ENCODE measurements at regions not wholly inside any gene's neighbourhood (a gene's known extent, or its start where the extent isn't known, plus 50 kb on each side); places are given as distances from the start of the nearest gene placed in this dataset.

DNA sequence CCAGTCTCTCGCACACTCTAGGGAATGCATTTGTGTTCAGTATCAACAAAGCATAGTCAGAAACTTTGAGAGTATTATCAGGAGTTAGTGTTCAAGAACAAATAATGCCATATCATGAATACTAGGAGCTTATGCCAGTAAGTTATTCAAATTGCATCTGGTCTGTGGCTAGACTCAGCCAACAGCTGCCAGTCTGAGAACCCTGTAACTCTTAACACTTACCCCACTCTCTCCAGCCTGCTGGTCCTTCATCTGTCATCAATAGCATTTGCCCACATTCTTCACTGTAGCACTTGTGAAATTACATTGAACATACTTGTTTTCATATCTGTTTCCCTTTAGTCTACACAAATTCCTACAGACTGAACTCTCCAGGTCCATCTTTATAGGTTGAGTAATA lies 1157.5 kb upstream of the RAG2 start:
- Histone ChIP-seq H3K4me3 (ENCODE audit: low read depth, low read length) (no peak overlapping the region), H3K79me2 (no peaks in the 10 kb centered on the region), H2AFZ (no peak overlapping the region), H3K4me1 (no peaks in the 10 kb centered on the region), H3K4me2 (ENCODE audit: low read length) (no peak overlapping the region), H3K9me3 (ENCODE audit: control insufficient read depth, low read length) (no peaks in the 10 kb centered on the region), H3K27ac (no peak overlapping the region), H3K9ac (no peak overlapping the region), H3K36me3 (ENCODE audit: control insufficient read depth, insufficient read depth, low read length) (no peaks in the 10 kb centered on the region), H3K27me3 (ENCODE audit: control insufficient read depth, insufficient read depth, low read length) (no peaks in the 10 kb centered on the region)
- TF ChIP-seq CTCF (IDR thresholded peaks at IDR 0.05) = no peak

DNA sequence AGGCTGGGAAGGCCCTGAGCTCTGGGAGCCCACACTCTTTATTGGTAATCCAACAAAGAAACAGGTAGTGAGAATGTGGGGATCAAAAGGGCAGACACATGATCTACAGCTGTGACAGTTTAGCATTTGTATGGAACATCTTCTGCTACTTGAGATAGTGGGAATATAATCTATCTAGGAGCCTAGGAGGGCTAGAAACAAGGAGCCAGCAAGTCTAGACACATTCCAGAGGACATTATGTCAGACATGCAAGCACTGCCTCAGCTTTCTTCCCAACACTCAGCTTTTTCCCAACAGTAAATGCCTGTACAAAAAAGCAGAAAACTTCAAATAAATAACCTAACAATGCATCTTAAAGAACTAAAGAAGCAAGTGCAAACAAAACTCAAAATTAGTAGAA lies 1150.6 kb upstream of the RAG2 start:
- H3K27ac ChIP-seq = no peak overlapping the region
- H3K9me3 ChIP-seq (ENCODE audit: control insufficient read depth, low read length) = no peaks in the 10 kb centered on the region
- H3K9ac ChIP-seq = no peak overlapping the region
- no peaks in the 10 kb centered on the region for H3K36me3 ChIP-seq (ENCODE audit: control insufficient read depth, insufficient read depth, low read length)
- no peaks in the 10 kb centered on the region for H3K79me2 ChIP-seq
- H3K4me3 ChIP-seq (ENCODE audit: low read depth, low read length) = no peak overlapping the region
- TF ChIP-seq CTCF (IDR thresholded peaks at IDR 0.05) = no peak
- no peak overlapping the region for H2AFZ ChIP-seq
- H3K4me2 ChIP-seq (ENCODE audit: low read length) = no peak overlapping the region
- no peaks in the 10 kb centered on the region for H3K4me1 ChIP-seq
- H3K27me3 ChIP-seq (ENCODE audit: control insufficient read depth, insufficient read depth, low read length) = no peaks in the 10 kb centered on the region

DNA sequence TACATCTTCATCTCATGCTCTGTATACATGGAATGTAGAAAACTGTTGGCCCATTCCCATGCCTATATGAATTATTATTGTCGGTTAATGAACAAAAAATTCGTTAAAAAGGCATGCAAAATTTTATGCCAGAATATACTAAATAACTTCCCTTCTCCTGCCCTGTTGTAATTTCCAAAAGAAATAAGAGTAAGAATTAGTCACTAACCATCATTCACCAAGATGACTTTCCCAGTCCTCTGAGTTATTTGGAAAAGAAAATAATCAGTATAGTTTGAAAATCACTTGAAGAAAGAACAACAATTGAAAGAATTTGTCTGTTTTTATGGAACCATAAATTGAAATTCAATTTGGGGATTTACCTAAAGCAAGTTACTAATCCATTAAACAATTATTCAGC lies 1149.1 kb upstream of the RAG2 start:
- H3K9ac ChIP-seq = no peak overlapping the region
- no peaks in the 10 kb centered on the region for H3K27me3 ChIP-seq (ENCODE audit: control insufficient read depth, insufficient read depth, low read length)
- H2AFZ ChIP-seq = no peak overlapping the region
- no peaks in the 10 kb centered on the region for H3K36me3 ChIP-seq (ENCODE audit: control insufficient read depth, insufficient read depth, low read length)
- H3K79me2 ChIP-seq = no peaks in the 10 kb centered on the region
- no peak overlapping the region for H3K27ac ChIP-seq
- no peaks in the 10 kb centered on the region for H3K4me1 ChIP-seq
- no peak for TF ChIP-seq CTCF (IDR thresholded peaks at IDR 0.05)
- H3K9me3 ChIP-seq (ENCODE audit: control insufficient read depth, low read length) = no peaks in the 10 kb centered on the region
- H3K4me2 ChIP-seq (ENCODE audit: low read length) = no peak overlapping the region
- H3K4me3 ChIP-seq (ENCODE audit: low read depth, low read length) = no peak overlapping the region

GRCh38 chr11:37727371-37727770 lies 1129.3 kb upstream of the RAG2 start:
- no peaks in the 10 kb centered on the region for H3K9me3 ChIP-seq (ENCODE audit: control insufficient read depth, low read length)
- H3K9ac ChIP-seq = no peak overlapping the region
- no peaks in the 10 kb centered on the region for H3K36me3 ChIP-seq (ENCODE audit: control insufficient read depth, insufficient read depth, low read length)
- no peaks in the 10 kb centered on the region for H3K4me1 ChIP-seq
- H2AFZ ChIP-seq = no peak overlapping the region
- no peak overlapping the region for H3K4me3 ChIP-seq (ENCODE audit: low read depth, low read length)
- no peaks in the 10 kb centered on the region for H3K27me3 ChIP-seq (ENCODE audit: control insufficient read depth, insufficient read depth, low read length)
- H3K4me2 ChIP-seq (ENCODE audit: low read length) = no peak overlapping the region
- no peak for TF ChIP-seq CTCF (IDR thresholded peaks at IDR 0.05)
- H3K27ac ChIP-seq = no peak overlapping the region
- no peaks in the 10 kb centered on the region for H3K79me2 ChIP-seq

GRCh38 chr11:37724315-37724714 lies 1126.3 kb upstream of the RAG2 start:
- Histone ChIP-seq H3K4me1 (no peaks in the 10 kb centered on the region), H3K27me3 (ENCODE audit: control insufficient read depth, insufficient read depth, low read length) (no peaks in the 10 kb centered on the region), H3K4me3 (ENCODE audit: low read depth, low read length) (no peak overlapping the region), H3K9me3 (ENCODE audit: control insufficient read depth, low read length) (no peaks in the 10 kb centered on the region), H3K4me2 (ENCODE audit: low read length) (no peak overlapping the region), H2AFZ (no peak overlapping the region), H3K79me2 (no peaks in the 10 kb centered on the region), H3K36me3 (ENCODE audit: control insufficient read depth, insufficient read depth, low read length) (no peaks in the 10 kb centered on the region), H3K9ac (no peak overlapping the region), H3K27ac (no peak overlapping the region)
- no peak for TF ChIP-seq CTCF (IDR thresholded peaks at IDR 0.05)
